CD8-positive, alpha-beta memory T cell (primary cell): ENCODE measurements at regions not wholly inside any gene's neighbourhood (a gene's known extent, or its start where the extent isn't known, plus 50 kb on each side); places are given as distances from the start of the nearest gene placed in this dataset.

Experiments used
- CTCF ChIA-PET: fragments of 350-600 bp; sonication (Branson Sonifier 250); formaldehyde crosslinking; loops from one replicate; lab custom pipeline; 2021; ENCODE audit warnings: antibody characterized with exemption; lab: Charles Lee
- POLR2A ChIA-PET: fragments of 350-600 bp; sonication (Branson Sonifier 250); formaldehyde crosslinking; loops from one replicate; lab custom pipeline; 2021; ENCODE audit warnings: antibody characterized with exemption; lab: Charles Lee
- DNase-seq, 5 donors: peaks; one replicate each; pipeline versions ENCODE4 v3.0.0 to v3.0.0-alpha.2; 2020 to 2022; ENCODE audit warnings: mixed read lengths in 1 of 5
- H3K27ac ChIP-seq: one replicate; pipeline ENCODE4 v1.7.0; 2013; ENCODE audit warnings: low read depth, mild to moderate bottlenecking, low read length, moderate library complexity
- H3K27me3 ChIP-seq: 2 replicates; pipeline ENCODE4 v1.7.0; 2013; ENCODE audit warnings: low read length, mild to moderate bottlenecking; ENCODE audit not compliant: insufficient read depth, poor library complexity, severe bottlenecking
- H3K36me3 ChIP-seq: 2 replicates; pipeline ENCODE4 v1.7.0; 2013; ENCODE audit warnings: mild to moderate bottlenecking, low read length, moderate library complexity; ENCODE audit not compliant: insufficient read depth
- H3K4me1 ChIP-seq: 2 replicates; pipeline ENCODE4 v1.7.0; 2013; ENCODE audit warnings: mild to moderate bottlenecking, low read length, moderate library complexity; ENCODE audit not compliant: insufficient read depth
- H3K4me3 ChIP-seq: 2 replicates; pipeline ENCODE4 v1.7.0; 2013; ENCODE audit warnings: mild to moderate bottlenecking, low read length
- H3K9me3 ChIP-seq: 2 replicates; pipeline ENCODE4 v1.7.0; 2013; ENCODE audit warnings: mild to moderate bottlenecking, low read length
- H3K27ac Mint-ChIP-seq, 8 donors: one replicate each; pipeline ENCODE4 v1.8.0; 2020 to 2021; ENCODE audit warnings: mixed read lengths in 8 of 8, mild to moderate bottlenecking in 6 of 8, inconsistent platforms in 3 of 8, moderate library complexity in 3 of 8
- H3K27me3 Mint-ChIP-seq, 2 donors: one replicate each; pipeline ENCODE4 v1.8.0; 2020 to 2021; ENCODE audit warnings: mixed read lengths in 2 of 2, mild to moderate bottlenecking in 1 of 2, moderate library complexity in 1 of 2
- H3K36me3 Mint-ChIP-seq, 3 donors: one replicate each; pipeline ENCODE4 v1.8.0; 2020 to 2021; ENCODE audit warnings: mixed read lengths in 3 of 3, inconsistent platforms in 1 of 3, mild to moderate bottlenecking in 1 of 3
- H3K4me1 Mint-ChIP-seq, 3 donors: one replicate each; pipeline ENCODE4 v1.8.0; 2020 to 2021; ENCODE audit warnings: mixed read lengths in 3 of 3, inconsistent platforms in 1 of 3, mild to moderate bottlenecking in 1 of 3
- H3K4me3 Mint-ChIP-seq, 7 donors: one replicate each; pipeline ENCODE4 v1.8.0; 2020 to 2021; ENCODE audit warnings: mixed read lengths in 7 of 7, mild to moderate bottlenecking in 6 of 7, moderate library complexity in 4 of 7, inconsistent platforms in 2 of 7
- H3K9me3 Mint-ChIP-seq, 5 donors: one replicate each; pipeline ENCODE4 v1.8.0; 2020 to 2022; ENCODE audit warnings: mixed read lengths in 5 of 5, mild to moderate bottlenecking in 3 of 5, moderate library complexity in 2 of 5, inconsistent platforms in 1 of 5

DNA sequence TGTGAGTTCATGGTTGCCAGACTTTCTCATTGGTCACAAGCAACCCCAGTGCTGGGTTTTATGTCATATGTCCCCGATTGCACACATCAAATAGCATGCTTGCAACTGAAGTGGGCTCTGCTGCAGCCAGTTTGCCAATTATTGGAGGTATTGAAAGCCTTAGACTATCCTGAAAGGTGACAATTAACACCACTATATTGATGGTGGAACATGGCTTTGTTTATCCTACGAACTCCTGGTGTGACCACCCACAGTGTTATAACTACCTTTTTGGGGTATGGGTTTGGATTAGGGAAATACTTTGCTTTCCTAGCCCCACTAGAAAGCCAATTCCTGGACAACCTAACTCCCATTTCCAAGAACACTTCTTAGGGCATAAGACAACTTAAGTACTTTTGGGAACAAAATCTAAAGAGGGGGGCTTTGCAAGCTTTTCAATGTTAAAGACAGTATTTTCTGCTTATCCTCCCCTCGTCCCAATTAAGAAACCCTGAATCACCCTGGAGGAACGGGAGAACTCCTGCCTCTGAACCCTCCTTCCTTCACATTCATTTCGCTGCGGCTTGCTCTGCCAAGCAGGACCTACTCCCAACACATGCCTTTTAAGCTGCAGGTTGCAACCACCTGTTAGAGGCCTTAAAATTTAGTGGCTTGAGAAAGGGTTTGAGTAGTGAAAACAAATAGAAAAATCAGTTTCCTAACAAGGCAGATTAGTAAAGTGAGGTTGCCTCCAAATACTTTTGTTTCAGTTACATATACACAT is 80.3 kb upstream of the RBM19 start:
- H3K36me3 Mint-ChIP-seq = no peaks in the 10 kb centered on the region
- H3K9me3 ChIP-seq = no peaks in the 10 kb centered on the region
- H3K27ac Mint-ChIP-seq = no peak overlapping the region
- no peak for DNase-seq
- H3K4me1 Mint-ChIP-seq = no peaks in the 10 kb centered on the region
- H3K4me3 ChIP-seq = no peak overlapping the region
- H3K27ac ChIP-seq = no peak overlapping the region
- POLR2A ChIA-PET = no interaction called here
- H3K27me3 ChIP-seq = no peaks in the 10 kb centered on the region
- H3K4me1 ChIP-seq = no peaks in the 10 kb centered on the region
- peaks cover 3 to 11% of the 10 kb centered on the region in 2 donors for H3K27me3 Mint-ChIP-seq
- CTCF ChIA-PET = no interaction called here
- H3K9me3 Mint-ChIP-seq = no peaks in the 10 kb centered on the region
- H3K36me3 ChIP-seq = no peaks in the 10 kb centered on the region
- H3K4me3 Mint-ChIP-seq = no peak overlapping the region

DNA sequence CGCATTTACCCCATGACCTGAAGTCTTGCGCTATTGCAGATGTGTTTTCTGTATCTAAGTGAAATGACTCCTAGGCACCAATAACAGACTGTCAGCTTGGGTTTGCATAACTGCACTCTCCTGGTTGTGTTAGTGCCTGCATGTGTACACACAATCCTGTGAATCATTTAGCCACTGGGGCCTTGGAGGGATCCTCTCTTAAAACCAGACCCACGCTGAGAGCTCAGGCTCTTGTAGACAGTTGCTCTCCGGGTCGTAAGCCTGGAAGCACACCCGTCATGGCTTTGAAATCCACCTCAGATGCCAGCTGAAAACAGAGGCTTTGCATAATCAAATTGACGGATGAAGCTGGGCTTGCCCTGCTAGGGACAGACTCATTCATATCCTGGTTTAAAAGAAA is 79.2 kb upstream of the RBM19 start:
- no peak overlapping the region for H3K27ac Mint-ChIP-seq
- CTCF ChIA-PET = no interaction called here
- H3K9me3 Mint-ChIP-seq = no peaks in the 10 kb centered on the region
- Histone ChIP-seq H3K36me3 (no peaks in the 10 kb centered on the region), H3K27ac (no peak overlapping the region), H3K27me3 (no peaks in the 10 kb centered on the region), H3K9me3 (no peaks in the 10 kb centered on the region), H3K4me3 (no peak overlapping the region), H3K4me1 (no peaks in the 10 kb centered on the region)
- no peak overlapping the region for H3K4me3 Mint-ChIP-seq
- no peak for DNase-seq
- H3K27me3 Mint-ChIP-seq = peaks cover 3 to 11% of the 10 kb centered on the region in 2 donors
- H3K36me3 Mint-ChIP-seq = no peaks in the 10 kb centered on the region
- H3K4me1 Mint-ChIP-seq = no peaks in the 10 kb centered on the region
- POLR2A ChIA-PET = no interaction called here

DNA sequence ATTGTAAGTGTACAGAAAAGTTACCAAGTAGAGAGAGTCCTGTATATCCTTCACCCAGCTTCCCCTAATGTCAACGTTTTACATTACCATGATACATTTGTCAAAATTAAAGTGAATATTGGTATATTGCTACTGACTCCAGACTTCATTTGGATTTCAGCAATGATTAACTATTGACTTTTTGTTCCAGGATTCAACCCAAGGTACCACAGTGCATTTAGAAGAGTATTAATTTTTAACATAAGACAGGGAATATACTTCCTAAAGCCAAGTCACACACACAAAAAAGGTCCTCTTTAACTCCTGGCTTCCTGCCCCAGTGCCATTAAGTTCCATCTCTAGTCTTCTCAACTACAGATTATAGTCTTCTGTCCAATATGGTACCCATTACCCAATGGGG is 75.5 kb upstream of the RBM19 start:
- Histone ChIP-seq H3K36me3 (no peaks in the 10 kb centered on the region), H3K4me3 (no peak overlapping the region), H3K9me3 (no peaks in the 10 kb centered on the region), H3K27ac (no peak overlapping the region), H3K27me3 (no peaks in the 10 kb centered on the region), H3K4me1 (no peaks in the 10 kb centered on the region)
- Mint-ChIP-seq H3K36me3 (no peaks in the 10 kb centered on the region), H3K4me1 (no peaks in the 10 kb centered on the region), H3K4me3 (no peak overlapping the region), H3K27me3 (peaks cover 11 to 23% of the 10 kb centered on the region in 2 donors), H3K9me3 (peaks cover 0 to 3% (median 0%) of the 10 kb centered on the region in 5 donors), H3K27ac (no peak overlapping the region)
- ChIA-PET POLR2A (no interaction called here), CTCF (no interaction called here)
- no peak for DNase-seq

DNA sequence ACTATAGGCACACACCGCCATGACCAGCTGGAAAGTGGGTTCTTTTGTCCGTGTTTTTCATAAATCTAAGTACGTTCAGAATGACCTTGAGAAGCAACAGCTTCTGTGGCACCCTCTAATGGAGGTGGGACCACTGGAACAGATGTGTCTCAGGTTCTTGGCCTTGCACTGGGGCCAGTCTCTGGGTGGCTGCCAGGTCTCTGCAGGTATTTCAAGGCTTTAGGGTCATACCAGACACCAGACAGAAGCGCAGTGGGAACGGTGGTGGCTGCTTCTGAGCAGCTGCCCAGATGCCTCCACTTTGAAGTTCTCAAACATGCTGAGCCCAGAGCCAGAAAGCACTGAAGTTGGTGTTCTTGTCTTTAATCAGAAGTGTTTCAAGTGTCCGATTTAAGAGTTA is 75.0 kb upstream of the RBM19 start:
- ChIA-PET CTCF (no interaction called here), POLR2A (no interaction called here)
- no peaks in the 10 kb centered on the region for H3K9me3 ChIP-seq
- H3K4me1 Mint-ChIP-seq = no peaks in the 10 kb centered on the region
- no peak overlapping the region for H3K4me3 Mint-ChIP-seq
- no peak overlapping the region for H3K4me3 ChIP-seq
- peaks cover 0 to 3% (median 0%) of the 10 kb centered on the region in 5 donors for H3K9me3 Mint-ChIP-seq
- H3K27ac ChIP-seq = no peak overlapping the region
- no peaks in the 10 kb centered on the region for H3K36me3 Mint-ChIP-seq
- no peak overlapping the region for H3K27ac Mint-ChIP-seq
- H3K4me1 ChIP-seq = no peaks in the 10 kb centered on the region
- no peaks in the 10 kb centered on the region for H3K36me3 ChIP-seq
- H3K27me3 ChIP-seq = no peaks in the 10 kb centered on the region
- peaks cover 11 to 23% of the 10 kb centered on the region in 2 donors for H3K27me3 Mint-ChIP-seq
- no peak for DNase-seq

DNA sequence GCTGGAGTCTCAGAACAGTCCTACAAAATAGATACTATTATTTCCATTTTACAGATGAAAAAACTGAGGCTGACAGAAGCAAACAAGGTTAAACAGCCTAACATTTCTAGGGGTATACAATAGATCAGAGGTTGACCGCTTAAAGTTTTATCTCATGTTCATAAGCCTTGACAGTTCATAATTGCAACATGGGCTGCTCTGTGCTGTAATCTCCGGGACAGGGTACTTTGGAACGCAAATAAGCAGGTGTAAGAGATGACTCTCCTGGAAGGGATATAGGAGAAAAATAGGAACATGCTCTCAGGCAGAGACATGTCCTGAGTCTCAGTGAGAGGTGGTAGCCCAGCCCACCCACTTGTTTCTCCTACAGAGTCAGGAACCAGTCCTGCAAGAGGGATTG is 72.8 kb upstream of the RBM19 start:
- H3K4me3 ChIP-seq = no peak overlapping the region
- H3K4me3 Mint-ChIP-seq = no peak overlapping the region
- H3K27me3 Mint-ChIP-seq = peaks cover 9 to 20% of the 10 kb centered on the region in 2 donors
- no peak for DNase-seq
- no peak overlapping the region for H3K27ac Mint-ChIP-seq
- H3K4me1 ChIP-seq = no peaks in the 10 kb centered on the region
- no peaks in the 10 kb centered on the region for H3K36me3 ChIP-seq
- H3K27me3 ChIP-seq = no peaks in the 10 kb centered on the region
- H3K27ac ChIP-seq = no peak overlapping the region
- H3K4me1 Mint-ChIP-seq = no peaks in the 10 kb centered on the region
- POLR2A ChIA-PET = no interaction called here
- H3K9me3 ChIP-seq = no peaks in the 10 kb centered on the region
- no peaks in the 10 kb centered on the region for H3K36me3 Mint-ChIP-seq
- CTCF ChIA-PET = no interaction called here
- peaks cover 0 to 3% (median 0%) of the 10 kb centered on the region in 5 donors for H3K9me3 Mint-ChIP-seq

DNA sequence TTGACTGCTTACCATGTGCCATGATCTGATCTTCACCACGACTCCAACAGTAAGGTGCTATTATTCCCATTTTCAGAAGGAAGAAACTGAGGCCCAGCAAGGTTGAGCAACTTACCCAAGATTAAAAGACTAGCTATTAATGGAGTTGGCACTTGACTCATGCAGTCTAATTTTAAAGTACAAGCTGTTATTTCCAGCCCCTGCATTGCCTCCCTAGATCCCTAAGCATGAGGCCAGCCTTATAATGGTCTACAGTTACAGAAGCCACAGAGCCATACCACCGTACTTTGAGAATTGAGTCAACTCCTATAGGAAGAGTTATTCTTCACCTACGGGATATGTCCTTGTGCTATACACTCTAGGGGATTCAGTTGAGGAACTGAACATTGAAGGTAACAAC is 66.7 kb upstream of the RBM19 start:
- POLR2A ChIA-PET = no interaction called here
- H3K9me3 Mint-ChIP-seq = peaks cover 0 to under 1% (median 0%) of the 10 kb centered on the region in 5 donors

DNA sequence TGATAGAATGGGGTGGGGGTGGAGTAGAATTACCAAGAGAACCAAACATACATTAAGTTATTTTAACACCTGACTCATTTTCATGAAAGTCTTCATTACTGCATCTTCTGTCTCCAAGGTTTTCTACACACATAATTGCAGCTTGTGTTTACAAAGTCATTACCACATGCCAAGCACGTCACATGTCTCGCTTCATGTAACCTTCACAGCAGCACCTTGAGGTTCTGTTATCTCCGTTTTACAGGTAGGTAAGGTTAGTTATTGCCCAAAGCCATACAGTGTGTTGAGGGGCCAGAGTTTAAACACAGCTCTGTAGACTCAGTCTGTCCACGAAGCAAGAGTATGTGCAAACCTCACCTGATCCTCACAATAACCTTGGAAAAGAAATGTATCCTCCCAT is 64.3 kb upstream of the RBM19 start:
- Histone ChIP-seq H3K27ac (no peak overlapping the region), H3K36me3 (no peaks in the 10 kb centered on the region), H3K4me1 (no peaks in the 10 kb centered on the region), H3K27me3 (no peaks in the 10 kb centered on the region), H3K9me3 (no peaks in the 10 kb centered on the region), H3K4me3 (no peak overlapping the region)
- ChIA-PET CTCF (no interaction called here), POLR2A (no interaction called here)
- Mint-ChIP-seq H3K27ac (no peak overlapping the region), H3K36me3 (no peaks in the 10 kb centered on the region), H3K4me3 (no peak overlapping the region), H3K4me1 (no peaks in the 10 kb centered on the region), H3K27me3 (peaks cover 3 to 26% of the 10 kb centered on the region in 2 donors), H3K9me3 (no peaks in the 10 kb centered on the region)
- DNase-seq = no peak

More for the DNA sequence above, 66.7 kb upstream of the RBM19 start:
- Histone ChIP-seq H3K27ac (no peak overlapping the region), H3K4me1 (no peaks in the 10 kb centered on the region), H3K36me3 (no peaks in the 10 kb centered on the region), H3K27me3 (no peaks in the 10 kb centered on the region), H3K4me3 (no peak overlapping the region), H3K9me3 (no peaks in the 10 kb centered on the region)
- no peak for DNase-seq
- CTCF ChIA-PET = no interaction called here
- peaks cover 3 to 28% of the 10 kb centered on the region in 2 donors for H3K27me3 Mint-ChIP-seq
- H3K4me3 Mint-ChIP-seq = no peak overlapping the region
- H3K27ac Mint-ChIP-seq = no peak overlapping the region
- no peaks in the 10 kb centered on the region for H3K4me1 Mint-ChIP-seq
- no peaks in the 10 kb centered on the region for H3K36me3 Mint-ChIP-seq

DNA sequence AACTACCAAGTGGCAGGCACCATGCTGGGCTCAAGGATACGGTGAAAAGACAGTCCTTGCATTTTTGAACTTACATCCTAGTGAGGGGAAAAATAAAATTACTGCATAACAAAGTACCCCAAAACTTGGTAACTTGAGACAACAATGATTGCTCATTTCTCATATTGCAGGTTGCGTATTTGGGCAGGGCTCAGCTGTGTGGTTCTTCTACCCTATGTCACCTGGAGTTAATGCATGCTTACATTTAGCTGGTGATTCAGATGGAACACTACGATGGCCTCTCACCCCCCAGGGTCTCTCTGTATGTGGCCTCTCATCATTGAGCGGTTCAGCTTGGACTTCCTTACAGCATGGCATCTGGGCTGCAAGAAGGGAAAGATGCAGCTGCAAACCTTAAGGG is 60.7 kb upstream of the RBM19 start:
- no peak for DNase-seq
- H3K27me3 Mint-ChIP-seq = peaks cover 4 to 30% of the 10 kb centered on the region in 2 donors
- ChIA-PET POLR2A (no interaction called here), CTCF (no interaction called here)
- no peaks in the 10 kb centered on the region for H3K4me1 Mint-ChIP-seq
- Histone ChIP-seq H3K9me3 (no peaks in the 10 kb centered on the region), H3K4me1 (no peaks in the 10 kb centered on the region), H3K36me3 (no peaks in the 10 kb centered on the region), H3K27ac (no peak overlapping the region), H3K27me3 (no peaks in the 10 kb centered on the region), H3K4me3 (no peak overlapping the region)
- H3K27ac Mint-ChIP-seq = no peak overlapping the region
- H3K36me3 Mint-ChIP-seq = no peaks in the 10 kb centered on the region
- no peak overlapping the region for H3K4me3 Mint-ChIP-seq
- peaks cover 0 to 2% (median 0%) of the 10 kb centered on the region in 5 donors for H3K9me3 Mint-ChIP-seq
